Renal cortex interstitium (tissue), 11 donors: ENCODE measurements at regions not wholly inside any gene's neighbourhood (a gene's known extent, or its start where the extent isn't known, plus 50 kb on each side); places are given as distances from the start of the nearest gene placed in this dataset.

Experiments used
- DNase-seq, 11 donors: peaks; one replicate each; pipeline ENCODE4 v3.0.0-alpha.2; 2013; ENCODE audit warnings: low read depth in 9 of 11, low spot score in 4 of 11; ENCODE audit errors: extremely low read depth in 1 of 11

DNA sequence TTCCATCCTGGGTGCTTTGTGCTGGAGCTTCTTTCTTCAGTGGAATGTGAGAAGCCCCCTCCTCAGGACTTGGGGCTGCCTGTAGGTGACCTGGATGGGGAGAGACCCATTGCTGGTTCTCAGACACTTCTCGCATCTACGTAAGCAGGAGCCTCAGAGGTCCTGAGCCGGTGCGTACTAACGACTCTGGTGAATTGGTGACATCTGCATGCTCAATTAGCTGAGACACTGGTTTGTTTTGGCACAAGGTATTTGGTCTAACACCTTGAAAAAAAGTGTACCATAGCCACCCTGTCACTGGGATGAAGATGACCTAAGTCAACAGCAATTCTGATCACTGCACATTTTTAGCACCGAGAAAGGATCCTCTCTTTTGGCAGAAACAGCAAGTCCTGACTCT, 57.7 kb downstream of the LRRC30 start:
- no peak for DNase-seq

- no peak for DNase-seq
Measured at GRCh38 chr18:7290077-7290476, 59.2 kb downstream of the LRRC30 start.

GRCh38 chr18:7291046-7291445, 60.2 kb downstream of the LRRC30 start:
- no peak for DNase-seq

DNA sequence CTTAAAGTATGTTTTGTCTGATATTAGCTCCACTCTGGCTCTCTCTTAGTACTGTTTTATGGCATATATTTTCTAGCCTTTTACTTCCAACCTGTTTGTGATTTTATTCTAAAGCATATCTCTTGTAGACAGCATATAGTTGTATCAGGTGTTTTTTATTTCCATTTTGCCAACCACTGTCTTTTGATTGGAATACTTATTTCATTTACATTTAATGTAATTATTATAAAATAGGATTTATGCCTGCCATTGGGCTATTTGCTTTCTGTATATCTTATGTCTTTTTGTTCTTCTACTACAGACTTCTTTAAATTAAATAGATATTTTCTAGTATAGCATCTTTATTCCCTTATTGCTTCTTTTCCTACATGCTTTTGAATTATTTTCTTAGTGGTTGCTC, 67.3 kb downstream of the LRRC30 start:
- no peak for DNase-seq

GRCh38 chr18:7301094-7301493, 70.2 kb downstream of the LRRC30 start:
- DNase-seq, result no peak

DNA sequence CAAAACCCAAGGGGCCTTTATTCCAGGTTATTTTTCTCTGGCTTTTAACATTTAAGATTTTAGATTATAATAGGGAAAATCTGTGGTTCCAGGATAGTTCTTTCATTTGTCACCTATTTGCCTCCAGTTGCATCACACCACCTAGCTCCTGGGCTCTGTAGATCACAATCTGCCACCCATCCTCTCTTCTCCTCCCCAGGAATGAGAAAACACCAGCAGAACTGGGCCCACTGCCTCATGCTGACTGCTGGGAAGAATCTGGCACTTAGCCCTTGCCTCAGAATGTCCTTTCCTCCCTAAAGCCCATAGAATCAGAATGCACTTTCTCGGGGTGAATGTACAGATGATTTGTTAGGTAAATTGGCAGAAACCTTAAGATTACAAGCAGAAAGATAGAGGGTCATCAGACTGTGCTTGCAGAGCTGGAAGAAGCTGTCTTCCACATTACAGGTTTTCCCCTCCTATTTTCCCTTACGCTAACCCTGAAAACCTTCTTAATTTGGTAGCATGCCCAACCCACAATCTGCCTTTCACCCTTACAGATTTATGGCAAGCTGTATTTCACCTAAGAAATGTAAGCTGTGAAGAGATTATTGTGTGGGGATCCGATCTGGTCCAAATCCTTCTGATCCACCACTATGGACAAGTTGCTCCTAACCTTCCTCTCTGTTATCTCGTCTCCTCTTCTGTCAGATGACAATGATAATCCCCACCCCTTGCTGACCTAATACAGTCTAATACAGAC, 72.6 kb downstream of the LRRC30 start:
- no peak for DNase-seq

GRCh38 chr18:7304061-7304370, 73.1 kb downstream of the LRRC30 start:
- DNase-seq, result no peak

DNA sequence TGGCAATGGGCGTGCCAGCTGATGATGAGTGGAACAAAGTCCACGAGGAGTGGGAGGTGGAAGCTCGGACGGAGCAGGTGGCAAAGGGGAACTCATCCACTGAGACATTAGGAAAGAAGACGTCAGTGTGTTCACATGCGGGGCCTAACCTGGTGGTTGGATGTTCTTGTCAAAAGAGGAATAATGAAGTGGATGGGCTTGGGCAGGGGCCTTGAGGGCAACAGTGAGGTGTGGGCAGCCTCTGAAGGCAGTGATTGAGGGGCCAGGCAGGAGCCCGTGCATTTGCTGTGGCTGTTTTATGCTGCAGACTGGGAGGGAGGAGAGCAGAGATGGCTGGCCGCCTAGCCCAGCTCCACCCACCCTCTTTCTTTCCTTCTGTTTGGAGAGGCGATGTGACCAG, 74.5 kb downstream of the LRRC30 start:
- DNase-seq, result no peak

DNA sequence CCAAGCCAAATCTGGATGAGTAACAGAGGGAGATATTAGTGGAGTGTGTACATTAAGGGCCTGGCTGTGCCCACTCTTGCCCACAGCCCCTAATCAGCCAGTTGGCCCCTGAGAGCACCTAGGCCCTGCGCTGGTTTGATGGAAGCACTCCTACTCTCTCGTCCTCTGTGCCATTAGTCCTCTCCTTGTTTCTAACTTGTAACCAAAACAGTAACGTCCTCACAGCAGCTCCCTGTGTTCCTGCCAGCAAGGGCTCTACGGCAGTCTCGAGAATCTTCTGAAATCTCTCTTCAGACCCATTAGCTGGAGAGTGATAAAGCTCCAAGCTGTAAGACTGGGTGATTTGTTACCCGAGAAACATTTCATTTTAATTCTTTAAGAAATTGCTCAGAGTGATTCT, 76.1 kb downstream of the LRRC30 start:
- DNase-seq, result no peak

GRCh38 chr18:7307526-7307925, 76.6 kb downstream of the LRRC30 start:
- no peak for DNase-seq

DNA sequence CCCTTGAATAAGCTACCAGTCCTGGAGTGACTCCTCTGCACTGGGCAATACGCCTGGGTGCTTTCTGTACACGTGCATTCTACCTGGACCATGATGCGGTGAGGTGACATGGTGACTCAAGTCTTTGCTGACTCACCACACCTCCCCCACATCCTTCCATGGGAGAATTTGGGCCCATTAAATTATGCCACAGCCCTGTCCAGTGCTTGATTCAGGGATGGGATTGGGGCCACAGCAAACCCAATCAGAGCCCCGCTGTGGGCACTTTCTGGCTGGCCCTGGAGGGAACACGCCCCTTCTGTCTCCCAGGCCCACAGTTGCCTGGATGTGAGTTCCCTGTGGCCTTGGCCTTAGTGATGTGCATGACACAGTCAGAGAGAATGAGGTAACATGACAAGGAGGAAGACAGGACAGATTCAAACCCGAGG, 86.9 kb downstream of the LRRC30 start:
- no peak for DNase-seq

DNA sequence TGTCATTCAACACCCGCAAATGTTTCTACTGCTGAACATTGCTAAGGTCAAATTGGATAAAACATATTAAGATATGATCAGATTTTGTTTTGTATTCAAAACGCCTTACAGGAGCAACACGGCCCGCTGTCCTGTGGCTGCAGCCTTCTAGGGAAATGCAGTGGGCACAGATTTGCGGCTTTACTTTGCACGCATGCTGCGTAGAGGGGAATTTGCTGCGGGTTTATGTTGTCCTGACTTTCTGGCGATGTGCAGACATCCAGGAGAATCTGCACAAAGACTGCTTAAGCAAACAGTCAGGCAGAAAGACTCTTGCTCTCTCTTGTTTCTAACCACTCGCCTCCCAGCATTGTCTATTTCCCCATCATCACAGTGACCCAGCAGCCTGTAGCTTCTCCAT, 88.3 kb downstream of the LRRC30 start:
- DNase-seq, result no peak

DNA sequence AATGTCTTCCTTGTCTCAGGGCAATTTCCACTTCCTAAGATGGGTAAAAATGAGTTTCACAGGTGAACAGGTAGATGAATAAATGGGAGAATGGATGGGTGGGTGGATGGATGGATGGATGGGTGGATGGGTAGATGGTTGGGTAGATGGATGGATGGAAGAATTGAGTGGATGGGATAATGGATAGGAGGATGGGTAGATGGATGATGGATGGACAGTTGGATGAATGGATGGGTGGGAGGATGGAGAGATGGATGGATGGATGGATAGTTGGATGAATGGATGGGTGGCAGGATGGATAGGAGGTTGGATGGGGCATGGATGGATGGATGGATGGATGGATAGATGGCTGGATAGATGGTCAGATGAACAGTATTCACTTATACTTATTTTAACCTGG, 90.9 kb downstream of the LRRC30 start:
- no peak for DNase-seq

GRCh38 chr18:7322817-7323485, 92.1 kb downstream of the LRRC30 start:
- DNase-seq, result no peak

DNA sequence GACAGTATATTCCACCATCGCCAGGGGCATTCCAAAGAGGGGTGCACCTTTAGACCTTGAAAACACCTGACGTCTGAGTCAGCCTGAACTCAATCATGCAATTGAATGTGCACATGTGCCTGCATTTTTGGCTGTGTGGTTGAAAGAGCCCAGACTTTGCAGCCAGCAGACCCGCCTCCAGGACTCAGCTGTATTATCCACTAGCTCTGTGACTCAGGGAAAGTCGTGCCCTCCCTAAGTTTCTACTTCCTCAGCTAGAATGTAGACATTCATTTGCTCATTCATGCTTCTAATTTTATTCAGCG, 94.2 kb downstream of the LRRC30 start:
- DNase-seq, result no peak

DNA sequence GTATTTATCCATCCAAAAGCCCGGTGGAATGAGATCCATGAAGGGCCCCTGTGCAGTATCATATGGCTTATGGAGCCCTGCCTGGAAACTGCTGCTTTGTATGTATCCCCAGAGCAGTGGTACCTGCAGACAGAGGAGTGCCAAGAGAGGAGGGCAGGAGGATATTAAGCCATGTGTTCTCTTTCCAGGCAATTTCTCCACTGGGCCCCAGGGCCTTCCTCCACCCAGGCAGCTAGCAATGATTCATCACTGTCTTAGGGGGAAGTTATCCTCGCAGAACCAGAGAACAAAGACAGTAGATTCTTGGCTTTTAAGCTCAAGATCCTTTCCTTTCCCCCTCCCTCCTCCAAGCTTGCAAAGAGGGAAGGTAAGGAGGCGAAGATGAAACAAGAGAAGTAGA, 98.1 kb downstream of the LRRC30 start:
- no peak for DNase-seq

GRCh38 chr18:7332452-7332851, 101.6 kb downstream of the LRRC30 start:
- DNase-seq, result no peak

GRCh38 chr18:7333025-7333562, 102.2 kb downstream of the LRRC30 start:
- no peak for DNase-seq

DNA sequence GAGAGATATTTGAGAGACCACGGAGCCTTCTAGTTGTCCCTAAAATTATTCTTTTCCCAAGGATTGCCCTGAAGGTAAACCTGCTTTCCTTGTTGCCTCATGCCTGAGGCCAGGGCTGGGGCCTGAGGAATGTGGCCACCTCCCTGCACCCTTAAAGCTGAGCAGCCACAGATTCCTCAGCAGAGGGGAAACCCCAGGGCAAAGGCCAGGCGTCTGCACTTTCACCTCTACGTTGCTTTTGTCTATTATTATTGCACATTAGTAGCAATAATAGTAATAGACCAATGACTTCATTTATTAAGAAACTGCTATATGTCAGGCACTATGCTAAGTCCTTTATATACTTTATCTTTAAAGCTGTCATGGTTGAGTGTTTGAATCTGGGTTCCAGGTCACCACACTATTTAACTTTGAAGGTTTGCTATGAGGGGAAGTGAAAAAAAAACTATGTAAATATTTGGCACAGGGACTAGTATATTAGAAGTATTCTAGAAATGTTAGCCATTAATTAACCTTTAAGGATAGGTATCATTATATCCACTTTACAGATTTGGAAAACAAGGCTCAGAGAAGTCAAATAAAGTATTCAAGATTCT, 104.2 kb downstream of the LRRC30 start:
- no peak for DNase-seq

GRCh38 chr18:7336623-7337022, 105.7 kb downstream of the LRRC30 start:
- DNase-seq, result peak in 10 of 11 donors; percentile 5 to 59 (median 34)

DNA sequence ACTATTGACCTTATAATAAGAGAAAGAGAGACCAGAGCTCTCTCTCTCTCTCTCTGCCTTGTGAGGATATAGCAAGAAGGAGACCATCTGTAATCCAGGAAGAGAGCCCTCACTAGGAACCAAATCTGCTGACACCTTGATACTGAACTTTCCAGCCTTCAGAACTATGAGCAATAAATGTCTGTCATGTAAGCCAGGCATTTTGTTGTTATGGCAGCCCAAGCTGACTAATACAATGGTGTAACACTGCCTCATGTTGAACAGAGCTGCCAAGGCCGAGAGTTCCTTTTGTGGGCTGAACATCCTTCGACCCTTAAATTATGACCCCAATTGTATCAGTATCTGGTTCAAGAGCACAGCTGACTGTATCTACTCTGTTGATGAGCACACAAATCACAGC, 108.0 kb downstream of the LRRC30 start:
- no peak for DNase-seq
